T-helper 2 cell (primary cell): ENCODE measurements at regions not wholly inside any gene's neighbourhood (a gene's known extent, or its start where the extent isn't known, plus 50 kb on each side); places are given as distances from the start of the nearest gene placed in this dataset.
"Not testable (repeated sequence)": the region's sequence is repeated elsewhere in the genome, so short reads cannot be mapped to it uniquely, and the experiment has no call there.

Source experiments
- DNase-seq, 5 experiments: peaks; one replicate each; pipeline versions ENCODE4 v3.0.0 to v3.0.0-alpha.2; 2012 to 2022

DNA sequence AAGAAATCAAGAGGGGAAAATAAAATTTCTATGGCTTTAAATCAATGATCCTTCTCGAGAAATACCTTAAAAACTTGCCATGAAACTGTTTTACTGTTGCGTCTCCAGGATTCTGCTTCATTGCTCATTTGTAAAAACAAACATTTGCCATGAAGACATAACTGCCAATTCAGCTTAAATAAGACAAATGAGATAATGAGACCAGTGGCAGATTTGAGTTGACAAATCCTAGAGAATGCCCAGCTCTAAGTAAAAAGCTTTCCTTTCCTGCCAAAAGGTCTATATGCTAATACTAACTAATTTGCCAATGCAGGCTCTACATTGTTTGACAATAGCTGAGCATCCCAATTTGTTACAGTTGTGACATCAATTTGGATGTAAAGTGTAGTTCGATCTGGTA is 400.5 kb upstream of the PCDH9 start:
- DNase-seq, result no peak

DNA sequence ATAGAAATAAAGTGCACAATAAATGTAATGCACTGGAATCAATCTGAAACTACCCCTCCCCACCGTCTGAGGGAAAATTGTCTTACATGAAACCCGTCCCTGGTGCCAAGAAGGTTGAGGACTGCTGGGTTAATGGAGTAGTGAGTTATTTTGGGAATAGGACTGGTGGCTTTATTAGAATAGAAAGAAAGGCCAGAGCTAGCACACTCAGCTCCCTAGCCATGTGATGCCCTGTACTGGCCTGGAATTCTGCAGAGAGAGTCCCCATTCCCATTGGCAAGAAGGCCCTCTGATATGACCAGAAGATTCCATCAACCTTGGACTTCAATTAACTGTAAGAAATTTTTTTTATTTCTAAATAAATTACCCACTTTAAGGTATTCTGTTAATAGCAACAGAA is 393.5 kb upstream of the PCDH9 start:
- DNase-seq, result no peak

DNA sequence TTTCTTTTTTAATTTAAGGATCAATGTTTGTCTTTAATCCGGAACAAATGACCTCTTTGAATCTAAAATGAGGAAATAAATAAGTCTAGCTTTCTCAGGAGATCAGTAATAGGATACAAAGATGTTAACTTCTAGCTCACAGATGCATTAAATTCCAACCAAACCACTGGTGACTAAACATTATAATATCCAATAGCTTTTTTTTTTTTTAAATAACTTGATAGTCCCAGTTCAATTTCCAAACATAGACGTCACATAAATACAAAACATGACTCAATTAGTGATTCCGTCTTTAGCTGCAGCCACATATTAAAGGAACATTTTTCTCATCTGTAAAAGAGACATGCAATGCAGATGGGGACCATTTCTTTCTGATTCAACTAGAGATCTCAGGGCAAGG is 390.5 kb upstream of the PCDH9 start:
- no peak for DNase-seq

DNA sequence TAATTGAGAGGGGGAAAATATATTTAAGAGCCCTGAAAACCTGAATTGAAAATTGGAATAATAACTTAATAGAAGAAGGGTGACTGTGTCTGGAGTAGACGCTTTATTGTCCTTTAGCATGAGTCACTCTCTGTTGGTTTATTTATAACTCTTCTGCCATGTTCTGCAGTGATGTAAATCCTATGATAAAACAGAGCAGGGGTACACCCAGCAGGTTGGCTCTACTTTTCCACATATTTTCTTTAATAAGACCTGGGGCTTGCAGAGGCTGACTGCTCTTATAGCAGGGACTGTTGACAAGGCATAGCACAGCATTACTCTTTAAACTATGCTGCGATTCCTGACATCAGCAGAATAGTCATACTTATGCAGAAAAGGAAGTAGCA is 389.9 kb upstream of the PCDH9 start:
- DNase-seq, result no peak

DNA sequence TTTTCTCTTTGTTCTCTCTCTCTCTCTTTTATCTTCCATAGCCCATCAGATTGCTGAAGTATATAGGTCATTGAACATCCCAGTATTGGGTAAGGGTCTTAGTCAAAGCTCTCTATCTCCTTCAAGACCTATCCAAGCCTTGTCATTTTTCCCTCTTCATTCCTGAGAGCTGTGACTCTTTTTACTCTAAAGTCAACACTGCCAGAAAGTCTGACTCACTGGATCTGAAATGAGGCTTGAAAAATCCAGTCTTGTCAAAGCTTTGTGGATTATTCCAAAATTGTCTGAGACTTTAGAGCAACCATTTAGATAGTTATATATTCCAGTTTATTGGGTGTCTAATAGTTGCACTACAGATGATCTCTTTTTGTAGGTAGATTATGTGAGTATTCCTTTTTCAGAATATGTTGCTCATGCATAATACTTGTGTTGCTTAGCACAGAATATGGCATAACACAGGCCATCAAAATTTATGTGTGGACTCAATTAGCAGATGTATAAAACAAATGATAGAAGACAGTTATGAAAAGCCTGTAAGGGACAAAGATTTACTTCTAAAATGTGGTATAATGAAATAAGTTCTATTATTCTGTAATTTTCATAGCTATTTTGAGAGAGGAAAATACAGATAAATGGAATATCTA is 389.3 kb upstream of the PCDH9 start:
- DNase-seq, result no peak

DNA sequence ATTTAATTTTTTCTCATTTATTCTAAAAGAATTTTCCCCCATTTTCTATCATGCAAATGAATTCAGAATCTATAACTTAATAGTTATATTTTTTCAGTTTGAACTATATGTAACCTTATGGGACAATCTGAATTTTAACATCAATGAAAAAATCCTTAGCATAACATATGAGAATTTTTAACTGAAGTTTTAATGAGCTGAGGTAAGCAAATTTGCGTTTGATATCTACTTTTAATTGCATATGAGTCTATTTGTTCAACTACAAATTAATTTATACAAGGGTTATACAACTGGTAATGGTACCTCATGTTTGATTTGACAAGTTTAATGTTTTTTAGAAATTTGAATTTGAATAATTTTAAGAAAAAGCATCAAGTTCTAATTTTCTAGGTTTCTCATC is 384.4 kb upstream of the PCDH9 start:
- no peak for DNase-seq

DNA sequence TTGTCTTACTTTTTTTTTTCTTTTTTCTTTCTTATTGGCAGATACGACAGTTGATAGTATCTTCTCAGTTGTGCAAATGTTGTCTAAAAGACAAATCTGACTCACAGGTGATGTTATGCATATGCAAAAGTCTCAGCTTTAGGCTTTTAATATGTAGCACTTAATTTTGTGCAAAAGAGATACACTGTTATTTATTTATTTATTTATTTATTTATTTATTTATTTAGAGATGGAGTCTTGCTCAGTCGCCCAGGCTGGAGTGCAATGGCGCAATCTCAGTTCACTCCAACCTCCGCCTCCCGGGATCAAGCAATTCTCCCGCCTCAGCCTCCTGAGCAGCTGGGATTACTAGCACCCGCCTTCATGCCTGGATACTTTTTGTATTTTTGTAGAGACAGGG is 383.9 kb upstream of the PCDH9 start:
- no peak for DNase-seq

DNA sequence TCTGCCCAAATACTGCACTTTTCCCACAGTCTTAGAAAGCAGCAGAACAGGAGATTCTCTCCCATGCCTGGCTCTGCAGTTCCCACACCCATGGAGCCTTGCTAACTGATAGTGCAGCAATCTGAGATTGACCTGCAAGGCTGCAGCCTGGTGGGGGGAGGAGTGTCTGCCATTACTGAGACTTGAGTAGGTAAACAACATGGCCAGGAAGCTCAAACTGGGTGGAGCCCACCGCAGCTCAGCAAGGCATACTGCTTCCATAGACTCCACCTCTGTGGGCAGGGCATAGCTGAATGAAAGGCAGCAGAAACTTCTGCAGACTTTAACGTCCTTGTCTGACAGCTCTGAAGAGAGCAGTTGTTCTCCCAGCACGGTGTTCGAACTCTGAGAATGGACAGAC is 358.5 kb upstream of the PCDH9 start:
- DNase-seq, result no peak

DNA sequence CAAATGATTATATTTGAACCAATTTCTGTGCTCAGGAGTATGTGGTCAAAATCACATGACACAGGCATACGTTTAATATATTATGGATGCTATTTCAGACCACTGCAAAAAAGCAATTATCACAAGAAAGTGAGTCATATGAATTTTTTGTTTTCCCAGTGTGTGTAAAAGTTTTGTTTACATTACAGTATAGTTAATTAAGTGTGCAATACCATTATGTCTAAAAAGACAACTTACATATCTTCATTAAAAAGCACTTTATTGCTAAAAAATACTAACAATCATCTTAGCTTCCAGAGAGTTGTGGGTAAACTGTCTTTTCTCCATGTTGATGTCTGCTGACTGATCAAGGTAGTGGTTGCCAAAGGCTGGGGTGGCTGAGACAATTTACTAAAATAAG is 347.2 kb upstream of the PCDH9 start:
- DNase-seq, result no peak

DNA sequence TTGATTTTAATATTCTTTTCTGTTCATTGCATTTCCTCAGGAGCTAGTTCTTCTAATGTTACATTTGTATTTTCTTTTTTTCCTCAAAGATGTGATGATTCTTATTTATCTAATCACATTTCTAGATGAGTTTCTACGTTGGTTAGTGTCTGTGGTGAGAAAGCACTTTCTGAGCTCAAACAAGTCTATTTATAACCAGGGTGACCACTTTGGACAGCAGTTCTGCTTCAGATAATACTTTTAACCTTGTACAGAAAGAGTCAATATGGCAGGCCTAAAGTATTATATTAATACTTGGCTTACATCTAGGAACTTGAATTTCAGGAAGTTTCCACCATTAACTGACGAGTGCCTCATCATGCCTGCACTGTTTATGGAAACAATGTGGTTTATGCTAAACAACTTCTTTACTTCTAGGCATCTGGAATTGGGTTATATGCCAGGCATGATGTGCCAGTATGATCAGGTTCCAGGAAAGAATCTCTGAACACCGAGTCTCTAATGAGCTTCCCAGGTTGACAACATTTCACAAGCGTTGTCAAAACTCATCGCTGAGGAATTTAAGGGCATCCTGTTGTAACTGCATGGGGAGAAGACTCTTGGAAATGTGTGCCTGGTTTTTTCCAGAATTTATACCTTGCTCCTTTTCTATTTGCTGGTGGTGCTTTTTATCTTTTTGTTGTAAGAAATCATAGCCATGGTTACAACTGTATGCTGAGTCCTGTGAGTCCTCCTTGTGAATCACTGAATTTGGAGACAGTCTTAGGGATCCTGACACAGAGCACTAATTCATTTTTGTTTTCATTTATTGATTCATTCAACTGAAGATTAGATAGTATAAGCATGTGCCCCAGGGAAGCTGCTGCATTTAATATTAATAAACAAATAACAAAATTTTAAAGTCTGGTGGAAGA is 344.4 kb upstream of the PCDH9 start:
- no peak for DNase-seq

DNA sequence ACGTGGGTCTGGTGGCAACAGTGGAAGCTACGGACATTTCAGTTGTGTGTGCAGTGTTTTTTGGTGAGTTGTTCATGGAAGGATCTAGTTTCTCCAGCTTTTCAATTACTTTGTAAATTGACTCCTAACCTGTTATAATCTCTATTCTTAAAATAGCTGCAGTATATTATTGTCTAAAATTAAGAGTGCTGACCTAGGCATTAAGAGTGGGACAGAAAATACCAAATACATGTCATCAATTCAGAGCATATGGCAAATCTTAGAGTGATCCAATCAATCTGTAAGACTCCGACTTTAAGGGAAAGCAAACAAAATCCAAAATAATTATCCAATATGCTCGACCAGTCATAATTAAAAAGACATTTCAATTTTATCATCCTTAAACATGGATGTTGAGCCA is 338.1 kb upstream of the PCDH9 start:
- no peak for DNase-seq

DNA sequence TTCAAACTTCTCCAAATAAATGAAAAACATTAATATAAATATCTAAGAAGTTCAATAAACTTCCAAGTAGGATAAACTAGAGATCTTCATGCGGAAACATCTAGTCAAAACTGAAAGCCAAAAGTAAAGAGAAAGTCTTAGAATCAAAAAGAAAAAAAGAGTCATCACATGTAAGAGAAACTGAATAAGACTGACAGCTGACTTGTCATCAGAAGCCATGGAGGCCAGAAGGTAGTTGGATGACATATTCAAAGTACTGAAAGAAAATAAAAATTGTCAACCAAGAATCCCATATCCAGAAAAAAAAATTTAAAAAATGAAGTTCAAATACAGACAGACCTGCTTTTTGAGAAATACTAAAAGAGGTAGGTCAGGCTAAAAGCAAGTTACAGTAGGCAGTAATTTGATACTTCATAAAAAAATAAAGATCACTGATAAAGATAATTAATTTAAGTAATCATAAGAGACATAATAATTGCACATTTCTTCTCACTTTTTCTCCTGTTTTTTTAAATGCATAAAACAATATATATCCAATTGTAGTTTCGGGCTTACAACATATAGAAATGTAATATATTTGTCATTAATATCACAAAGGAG is 327.6 kb upstream of the PCDH9 start:
- DNase-seq, result no peak

DNA sequence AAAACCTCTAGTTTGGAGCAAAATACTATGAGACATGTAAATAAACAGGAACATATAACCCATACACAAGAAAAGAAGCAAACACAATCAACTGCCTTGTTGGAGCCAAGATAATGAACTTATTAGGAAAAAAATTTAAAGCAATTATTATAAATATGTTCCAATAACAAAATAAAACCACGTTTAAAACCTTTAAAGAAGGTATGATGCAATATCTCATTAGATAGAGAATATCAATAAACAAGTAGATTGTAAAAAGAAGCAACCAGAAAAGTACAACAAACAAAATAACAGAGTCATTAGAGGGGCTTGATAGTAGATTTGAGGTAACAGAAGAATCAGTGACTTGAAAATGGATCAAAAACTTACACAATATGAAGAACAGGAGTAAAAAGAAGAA is 327.0 kb upstream of the PCDH9 start:
- DNase-seq, result no peak

DNA sequence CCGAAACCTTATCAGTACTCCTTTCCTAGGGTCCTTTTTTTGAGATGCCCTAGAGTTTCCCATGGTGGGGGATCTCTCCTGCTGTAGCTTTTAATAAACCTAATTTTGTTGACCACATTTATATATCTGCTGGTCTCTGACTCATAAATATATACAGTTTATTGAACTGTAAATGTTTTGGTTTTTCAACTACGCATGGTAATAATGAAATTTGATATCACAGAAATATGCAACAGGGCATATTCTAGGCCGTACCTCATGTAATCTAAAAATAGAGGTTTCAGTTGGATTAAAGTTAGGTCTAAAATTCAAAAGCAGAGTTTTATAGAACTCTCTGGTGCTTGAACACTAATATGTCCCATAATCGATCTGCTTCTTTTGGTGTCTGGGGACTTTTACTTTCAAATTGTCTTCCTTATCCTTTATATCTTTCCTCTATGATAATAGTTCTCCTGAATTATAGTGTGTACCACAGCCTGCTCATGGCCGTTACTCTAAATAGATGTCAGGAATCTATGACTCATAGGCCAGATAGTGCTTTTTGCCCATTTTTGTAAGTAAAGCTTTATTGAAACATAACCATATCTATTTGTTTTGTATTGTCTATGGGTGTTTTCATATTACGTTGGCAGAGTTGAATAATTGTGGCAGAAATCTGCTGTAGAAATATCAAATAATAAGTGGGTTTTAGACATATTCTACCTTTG is 324.8 kb upstream of the PCDH9 start:
- no peak for DNase-seq

DNA sequence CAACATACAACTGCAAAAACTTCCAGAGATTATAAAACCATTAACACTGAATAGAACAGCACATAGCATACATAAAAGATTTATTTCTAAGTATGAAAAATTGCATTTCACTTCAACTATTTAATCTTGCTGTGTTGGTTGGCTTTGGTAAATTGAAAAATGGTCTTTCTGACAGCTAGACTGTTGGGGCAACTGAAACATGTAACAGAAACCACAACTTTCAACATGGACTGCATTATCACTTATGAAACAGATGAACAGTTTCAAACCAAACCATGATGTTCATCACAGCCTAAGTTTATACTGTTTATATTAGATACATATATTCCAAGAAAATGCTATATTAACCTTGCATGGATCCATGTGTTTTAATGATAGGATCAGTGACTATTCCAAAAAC is 324.1 kb upstream of the PCDH9 start:
- DNase-seq, result no peak

DNA sequence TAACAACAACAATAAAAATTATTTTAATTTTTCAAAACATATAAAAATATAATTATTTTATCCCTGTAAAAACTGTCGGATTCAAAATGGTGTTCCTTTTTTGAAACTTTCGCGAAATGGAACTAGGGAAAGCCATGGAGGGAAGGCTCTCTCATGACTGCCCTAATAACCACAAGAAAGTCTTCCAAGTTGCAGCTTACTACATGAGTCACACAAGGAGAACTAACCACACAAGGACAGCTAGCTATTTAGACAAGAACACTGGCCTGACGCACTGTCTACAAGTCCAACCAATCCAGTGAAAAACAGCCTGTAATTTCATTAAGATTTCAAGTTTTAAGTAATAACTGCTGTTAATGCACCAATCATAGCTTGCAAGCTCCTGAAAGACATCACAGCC is 319.2 kb upstream of the PCDH9 start:
- no peak for DNase-seq

DNA sequence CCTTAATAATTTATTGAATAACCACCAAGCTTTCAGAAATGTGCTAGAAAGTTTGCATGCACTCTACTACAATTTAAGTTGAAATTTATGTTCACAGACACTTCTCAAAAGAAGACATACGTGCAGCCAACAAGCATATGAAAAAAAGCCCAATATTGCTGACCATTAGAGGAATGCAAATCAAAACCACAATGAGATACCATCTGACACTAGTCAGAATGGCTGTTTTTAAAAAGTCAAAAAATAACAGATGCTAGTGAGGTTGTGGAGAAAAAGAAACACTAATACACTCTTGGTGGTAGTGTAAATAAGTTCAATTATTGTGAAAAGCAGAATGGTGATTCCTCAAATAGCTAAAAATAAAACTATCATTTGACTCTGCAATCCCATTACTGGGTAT is 308.8 kb upstream of the PCDH9 start:
- DNase-seq, result no peak

DNA sequence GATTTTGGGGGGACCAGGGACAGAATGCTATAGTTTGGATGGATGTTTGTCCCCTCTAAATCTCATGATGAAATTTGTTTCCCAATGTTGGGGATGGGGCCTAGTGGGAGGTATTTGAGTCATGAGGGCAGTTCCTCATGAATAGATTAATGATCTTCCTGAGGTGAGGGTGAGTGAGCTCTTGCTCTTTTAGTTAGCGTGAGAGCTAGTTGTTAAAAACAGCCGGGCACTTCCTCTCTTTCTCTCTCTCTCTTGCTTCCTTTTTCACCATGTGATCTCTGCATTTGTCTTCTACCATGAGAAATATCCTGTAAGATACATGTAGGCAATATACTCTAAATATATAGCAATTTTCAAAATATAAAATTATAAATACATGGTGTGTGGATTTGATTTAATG is 290.8 kb upstream of the PCDH9 start:
- DNase-seq, result no peak

DNA sequence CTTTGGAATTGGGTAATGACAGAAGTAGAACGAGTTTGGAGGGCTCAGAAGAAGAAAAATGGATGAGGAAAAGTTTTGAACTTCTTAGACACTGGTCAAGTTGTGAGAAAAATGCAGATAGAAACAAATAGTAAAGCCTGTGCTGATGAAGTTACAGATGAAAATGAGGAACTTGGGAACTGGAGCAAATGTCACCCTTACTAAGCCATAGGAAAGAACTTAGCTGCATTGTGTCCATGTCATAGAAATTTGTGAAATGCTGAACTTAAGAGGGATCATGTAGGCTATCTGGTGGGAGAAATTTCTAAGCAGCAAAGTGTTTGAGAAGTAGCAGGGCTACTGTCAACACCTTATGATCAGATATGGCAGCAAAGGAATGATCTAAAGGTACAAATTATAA is 289.2 kb upstream of the PCDH9 start:
- DNase-seq, result no peak

DNA sequence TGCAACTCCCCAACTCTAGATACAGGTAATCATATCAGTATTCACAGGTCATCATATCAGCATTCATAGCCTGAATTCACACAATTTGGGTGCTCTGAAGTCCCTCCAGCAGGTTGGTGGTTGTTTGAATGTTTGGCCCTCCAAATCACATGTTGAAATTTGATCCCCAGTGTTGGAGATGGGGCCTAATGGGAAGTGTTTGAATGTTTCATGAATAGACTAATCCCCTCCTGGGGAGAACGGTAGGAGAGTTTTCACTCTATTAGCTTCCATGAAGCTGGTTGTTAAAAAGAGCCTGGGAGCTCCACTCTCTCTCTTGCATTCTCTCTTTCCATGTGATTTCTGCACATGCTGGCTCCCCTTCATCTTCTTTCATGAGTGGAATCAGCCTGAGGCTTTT is 288.6 kb upstream of the PCDH9 start:
- no peak for DNase-seq

DNA sequence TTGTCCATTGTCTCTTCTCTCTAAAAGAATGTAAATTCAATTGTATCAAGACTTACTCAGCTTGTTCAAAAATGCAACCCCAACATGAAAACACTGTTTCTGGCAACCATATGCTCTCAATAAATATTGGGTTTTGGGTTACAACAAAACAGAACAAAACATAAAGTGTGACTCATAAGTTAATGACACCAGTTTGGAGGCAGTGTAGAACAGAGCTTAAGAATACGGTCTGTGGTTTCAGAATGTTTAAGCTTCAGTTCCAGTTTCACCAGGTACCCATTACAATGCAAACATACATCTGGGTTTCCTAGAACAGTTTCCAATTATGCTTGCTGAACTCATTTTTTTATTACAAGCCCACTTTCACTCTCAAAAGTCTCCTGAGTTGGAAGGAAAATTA is 285.8 kb upstream of the PCDH9 start:
- DNase-seq, result no peak

DNA sequence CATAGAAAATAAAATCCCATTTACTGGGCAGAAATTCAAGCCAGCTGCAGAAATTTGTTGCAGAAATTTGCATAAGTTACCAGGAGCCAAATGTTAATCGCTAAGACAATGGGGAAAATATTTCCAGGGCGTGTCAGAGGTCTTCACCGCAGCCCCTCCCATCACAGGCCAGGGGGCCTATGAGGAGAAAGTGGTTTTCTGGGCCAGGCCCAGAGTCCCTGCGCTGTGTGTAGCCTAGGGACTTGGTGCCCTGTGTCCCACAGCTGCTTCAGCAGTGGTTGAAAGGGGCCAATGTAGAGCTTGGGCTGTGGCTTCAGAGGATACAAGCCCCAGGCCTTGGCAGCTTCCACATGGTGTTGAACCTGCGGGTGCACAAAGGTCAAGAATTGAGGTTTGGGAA is 278.9 kb upstream of the PCDH9 start:
- DNase-seq, result no peak

DNA sequence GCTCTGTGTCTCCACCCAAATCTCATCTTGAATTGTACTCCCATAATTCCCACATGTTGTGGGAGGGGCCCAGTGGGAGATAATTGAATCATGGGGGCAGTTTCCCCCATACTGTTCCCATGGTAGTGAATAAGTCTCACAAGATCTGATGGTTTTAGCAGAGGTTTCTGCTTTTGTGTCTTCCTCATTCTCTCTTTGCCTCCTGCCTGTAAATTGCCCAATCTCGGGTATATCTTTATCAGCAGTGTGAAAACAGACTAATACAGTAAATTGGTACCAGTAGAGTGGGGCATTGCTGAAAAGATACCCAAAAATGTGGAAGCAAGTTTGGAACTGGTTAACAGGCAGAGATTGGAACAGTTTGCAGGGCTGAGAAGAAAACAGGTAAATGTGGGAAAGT is 278.1 kb upstream of the PCDH9 start:
- DNase-seq, result not testable (repeated sequence)

DNA sequence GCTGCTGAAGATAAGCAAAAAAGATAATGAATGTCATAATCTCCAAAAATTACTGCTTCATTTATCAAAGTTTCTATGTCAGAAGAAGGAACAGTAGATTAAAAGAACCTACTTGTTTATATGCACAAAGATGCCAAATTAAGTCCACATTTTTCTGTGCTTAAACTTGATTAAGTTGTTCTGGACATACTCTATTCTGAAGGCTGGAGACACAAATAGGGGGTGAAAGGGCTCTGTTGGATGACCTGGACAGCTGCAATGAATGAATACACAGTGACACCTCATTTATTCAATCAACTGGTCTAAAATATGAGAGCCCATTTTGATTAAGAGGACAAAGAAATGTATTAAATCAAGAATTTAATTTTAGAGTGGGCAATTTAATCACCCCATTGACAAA is 276.3 kb upstream of the PCDH9 start:
- no peak for DNase-seq
